ENCODE measurements at regions not wholly inside any gene's neighbourhood (a gene's known extent, or its start where the extent isn't known, plus 50 kb on each side); places are given as distances from the start of the nearest gene placed in this dataset.

DNA sequence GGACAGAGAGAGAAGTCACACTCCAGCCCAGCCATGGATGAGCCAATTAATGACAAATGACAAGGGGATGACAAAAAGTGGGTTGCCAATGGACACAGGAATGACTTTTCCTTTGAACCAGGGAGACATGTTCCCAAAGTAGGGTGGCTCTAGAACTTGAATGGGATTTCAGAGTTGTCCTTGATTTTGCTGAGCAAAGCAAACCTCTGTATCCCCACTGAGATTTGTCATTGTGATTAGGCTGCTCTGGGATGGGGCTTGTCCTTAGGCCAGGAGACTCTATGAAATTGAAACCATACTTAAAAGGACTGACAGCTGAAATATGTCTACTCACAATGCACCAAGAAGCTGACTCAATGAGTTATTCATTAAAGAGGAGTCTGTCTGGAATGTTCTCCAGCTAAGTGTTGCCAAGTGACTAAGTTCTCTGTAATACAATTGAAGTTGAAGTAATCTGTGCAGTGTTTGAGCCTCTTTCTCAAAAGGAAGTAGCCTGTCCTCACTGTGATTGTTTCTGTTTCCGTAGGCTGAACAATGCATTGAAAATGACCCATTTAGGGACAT, 69.0 kb upstream of the PCDH9 start:
- TF ChIP-seq FOXM1 (IDR thresholded peaks at IDR 0.05; ENCODE audit: low read depth) (no peak), FOXM1 (CRISPR knock-in tag; IDR thresholded peaks at IDR 0.05; ENCODE audit: low read depth) (no peak), PML (IDR thresholded peaks at IDR 0.05; ENCODE audit: low read length) (no peak), SP1 (CRISPR knock-in tag; IDR thresholded peaks at IDR 0.05) (no peak), POLR2AphosphoS5 (IDR thresholded peaks at IDR 0.05; ENCODE audit: control insufficient read depth, insufficient read depth, low read depth, low read length) (no peak), KDM1A (IDR thresholded peaks at IDR 0.05) (no peak), ZSCAN32 (CRISPR knock-in tag; IDR thresholded peaks at IDR 0.05) (no peak), TCF3 (CRISPR knock-in tag; IDR thresholded peaks at IDR 0.05) (no peak), NFYB (IDR thresholded peaks at IDR 0.05; ENCODE audit: extremely low read depth, insufficient read length) (no peak), C11orf30 (IDR thresholded peaks at IDR 0.05; ENCODE audit: low read depth) (no peak), RFX5 (IDR thresholded peaks at IDR 0.05; ENCODE audit: low read depth, low read length) (no peak)
- TF ChIP-seq, protein P1, sequence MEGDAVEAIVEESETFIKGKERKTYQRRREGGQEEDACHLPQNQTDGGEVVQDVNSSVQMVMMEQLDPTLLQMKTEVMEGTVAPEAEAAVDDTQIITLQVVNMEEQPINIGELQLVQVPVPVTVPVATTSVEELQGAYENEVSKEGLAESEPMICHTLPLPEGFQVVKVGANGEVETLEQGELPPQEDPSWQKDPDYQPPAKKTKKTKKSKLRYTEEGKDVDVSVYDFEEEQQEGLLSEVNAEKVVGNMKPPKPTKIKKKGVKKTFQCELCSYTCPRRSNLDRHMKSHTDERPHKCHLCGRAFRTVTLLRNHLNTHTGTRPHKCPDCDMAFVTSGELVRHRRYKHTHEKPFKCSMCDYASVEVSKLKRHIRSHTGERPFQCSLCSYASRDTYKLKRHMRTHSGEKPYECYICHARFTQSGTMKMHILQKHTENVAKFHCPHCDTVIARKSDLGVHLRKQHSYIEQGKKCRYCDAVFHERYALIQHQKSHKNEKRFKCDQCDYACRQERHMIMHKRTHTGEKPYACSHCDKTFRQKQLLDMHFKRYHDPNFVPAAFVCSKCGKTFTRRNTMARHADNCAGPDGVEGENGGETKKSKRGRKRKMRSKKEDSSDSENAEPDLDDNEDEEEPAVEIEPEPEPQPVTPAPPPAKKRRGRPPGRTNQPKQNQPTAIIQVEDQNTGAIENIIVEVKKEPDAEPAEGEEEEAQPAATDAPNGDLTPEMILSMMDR (IDR thresholded peaks at IDR 0.05 in 2 of 3, conservative IDR thresholded peaks at IDR 0.05 in 1 of 3; ENCODE audit: insufficient read depth in 2 of 3, low read depth in 1 of 3, low read length in 3 of 3), result no peak
- TF ChIP-seq, protein P2, sequence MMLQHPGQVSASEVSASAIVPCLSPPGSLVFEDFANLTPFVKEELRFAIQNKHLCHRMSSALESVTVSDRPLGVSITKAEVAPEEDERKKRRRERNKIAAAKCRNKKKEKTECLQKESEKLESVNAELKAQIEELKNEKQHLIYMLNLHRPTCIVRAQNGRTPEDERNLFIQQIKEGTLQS (IDR thresholded peaks at IDR 0.05), result no peak
- TF ChIP-seq, protein P2 (CRISPR knock-in tag; conservative IDR thresholded peaks at IDR 0.05), result no peak
- TF ChIP-seq, protein P3, sequence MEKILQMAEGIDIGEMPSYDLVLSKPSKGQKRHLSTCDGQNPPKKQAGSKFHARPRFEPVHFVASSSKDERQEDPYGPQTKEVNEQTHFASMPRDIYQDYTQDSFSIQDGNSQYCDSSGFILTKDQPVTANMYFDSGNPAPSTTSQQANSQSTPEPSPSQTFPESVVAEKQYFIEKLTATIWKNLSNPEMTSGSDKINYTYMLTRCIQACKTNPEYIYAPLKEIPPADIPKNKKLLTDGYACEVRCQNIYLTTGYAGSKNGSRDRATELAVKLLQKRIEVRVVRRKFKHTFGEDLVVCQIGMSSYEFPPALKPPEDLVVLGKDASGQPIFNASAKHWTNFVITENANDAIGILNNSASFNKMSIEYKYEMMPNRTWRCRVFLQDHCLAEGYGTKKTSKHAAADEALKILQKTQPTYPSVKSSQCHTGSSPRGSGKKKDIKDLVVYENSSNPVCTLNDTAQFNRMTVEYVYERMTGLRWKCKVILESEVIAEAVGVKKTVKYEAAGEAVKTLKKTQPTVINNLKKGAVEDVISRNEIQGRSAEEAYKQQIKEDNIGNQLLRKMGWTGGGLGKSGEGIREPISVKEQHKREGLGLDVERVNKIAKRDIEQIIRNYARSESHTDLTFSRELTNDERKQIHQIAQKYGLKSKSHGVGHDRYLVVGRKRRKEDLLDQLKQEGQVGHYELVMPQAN (IDR thresholded peaks at IDR 0.05; ENCODE audit: borderline replicate concordance), result no peak

All from K562 (cell line).